HG03045 (cell line): ENCODE measurements at regions not wholly inside any gene's neighbourhood (a gene's known extent, or its start where the extent isn't known, plus 50 kb on each side); places are given as distances from the start of the nearest gene placed in this dataset.
A peak's percentile ranks its signal among the peaks of the same experiment; 100 is the strongest.

Experiments
- ATAC-seq: cut with Tn5 transposase; IDR thresholded peaks from one replicate; pipeline ENCODE4 v1.9.1; 2021; ENCODE audit warnings: mild to moderate bottlenecking, moderate library complexity; ENCODE audit not compliant: unreplicated experiment

DNA sequence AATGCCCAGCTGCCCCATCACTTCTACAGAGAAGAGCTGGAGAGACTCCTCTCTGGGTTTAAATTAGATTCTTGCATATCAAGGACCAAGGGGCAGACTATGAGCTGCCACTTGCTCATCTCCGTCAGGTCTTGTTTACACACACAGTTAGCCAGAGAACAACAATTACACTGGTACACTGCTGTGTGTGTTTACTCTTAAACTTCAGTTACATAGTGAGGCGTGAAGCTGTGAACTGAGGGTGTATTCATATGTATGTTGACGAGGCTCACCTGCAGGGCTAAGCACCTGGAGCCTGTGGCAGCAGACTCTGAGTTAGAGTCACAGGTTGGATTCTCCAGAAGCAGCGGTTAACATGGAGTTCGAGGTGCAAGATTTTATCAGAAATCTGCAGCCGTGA lies 155.4 kb upstream of the ANKH start:
- ATAC-seq, result no peak

DNA sequence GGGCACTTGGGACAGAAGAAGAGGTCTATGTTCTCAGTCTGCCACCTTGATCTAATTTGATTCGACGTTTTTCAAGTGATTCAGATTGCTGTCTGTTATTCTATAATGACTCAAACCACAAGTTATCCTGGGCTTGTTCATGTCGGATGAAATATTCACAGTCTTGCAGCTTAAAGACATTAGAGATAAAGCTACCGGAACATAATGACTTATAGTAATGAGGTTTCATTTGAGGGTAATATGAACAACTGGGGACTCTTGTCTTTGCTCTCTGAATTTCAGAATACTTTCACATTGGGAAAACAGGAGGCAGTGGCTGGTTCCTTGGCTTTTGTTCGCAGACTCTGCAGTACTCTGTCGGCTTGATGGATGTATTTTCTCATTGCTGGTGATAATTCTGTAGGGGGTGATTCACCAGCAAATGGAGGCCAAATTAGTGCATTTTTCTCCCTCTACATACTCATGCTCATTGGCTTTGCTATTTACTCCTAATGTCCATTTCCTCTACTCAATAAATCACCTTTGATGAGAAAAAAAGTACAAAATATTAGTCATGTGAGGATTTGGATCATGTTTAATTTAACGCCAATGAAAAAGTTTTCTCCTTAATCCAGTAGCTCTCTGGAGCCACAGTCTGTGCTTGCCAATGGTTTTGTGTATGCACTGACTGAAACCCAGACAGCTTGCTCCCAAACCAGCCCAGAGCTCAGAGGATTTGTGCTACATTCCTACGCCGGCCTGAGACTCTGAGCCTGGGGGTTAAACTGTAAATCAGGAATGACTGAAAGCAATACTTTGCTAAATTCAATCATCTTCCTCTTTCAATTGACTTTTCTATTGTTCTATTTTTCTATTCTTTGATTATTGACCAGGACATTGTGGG lies 154.7 kb upstream of the ANKH start:
- ATAC-seq, result no peak

DNA sequence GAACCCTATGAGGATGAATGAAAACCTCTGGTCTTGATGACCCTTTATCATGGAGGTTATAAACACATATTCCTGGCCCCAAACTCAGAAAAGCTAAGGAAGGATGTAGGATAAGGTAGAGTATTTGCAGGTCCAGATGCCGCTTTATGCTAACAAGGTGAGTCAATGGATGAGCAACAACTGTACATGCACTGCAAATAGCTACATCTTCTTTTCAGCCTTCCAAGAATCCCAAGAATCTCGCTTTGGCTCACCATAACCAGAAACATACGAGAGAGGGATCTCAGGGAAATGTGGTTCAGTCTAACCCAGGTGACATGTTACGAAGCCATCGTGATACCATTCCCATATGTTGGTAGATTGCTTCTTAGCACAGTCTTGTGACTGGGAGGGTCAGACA lies 152.3 kb upstream of the ANKH start:
- no peak for ATAC-seq

DNA sequence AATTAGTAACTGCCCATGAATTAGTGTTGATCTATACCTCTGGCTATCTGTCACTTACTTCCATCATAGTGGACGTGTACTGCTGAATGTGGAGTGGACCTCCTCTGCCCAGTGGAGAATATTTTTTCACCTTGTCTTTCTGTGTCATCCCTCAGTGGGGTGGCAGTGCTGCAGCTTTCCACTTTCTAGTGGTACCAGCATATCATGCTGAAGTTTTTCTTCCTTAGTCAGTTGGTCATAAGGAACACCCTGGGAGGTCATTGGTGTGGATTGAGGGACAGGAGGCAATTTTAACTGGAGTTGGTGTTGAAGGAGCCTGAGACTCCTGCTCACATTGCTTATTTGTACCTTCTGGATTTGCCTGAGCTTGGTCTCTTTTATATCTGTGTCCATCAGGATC lies 151.7 kb upstream of the ANKH start:
- no peak for ATAC-seq

DNA sequence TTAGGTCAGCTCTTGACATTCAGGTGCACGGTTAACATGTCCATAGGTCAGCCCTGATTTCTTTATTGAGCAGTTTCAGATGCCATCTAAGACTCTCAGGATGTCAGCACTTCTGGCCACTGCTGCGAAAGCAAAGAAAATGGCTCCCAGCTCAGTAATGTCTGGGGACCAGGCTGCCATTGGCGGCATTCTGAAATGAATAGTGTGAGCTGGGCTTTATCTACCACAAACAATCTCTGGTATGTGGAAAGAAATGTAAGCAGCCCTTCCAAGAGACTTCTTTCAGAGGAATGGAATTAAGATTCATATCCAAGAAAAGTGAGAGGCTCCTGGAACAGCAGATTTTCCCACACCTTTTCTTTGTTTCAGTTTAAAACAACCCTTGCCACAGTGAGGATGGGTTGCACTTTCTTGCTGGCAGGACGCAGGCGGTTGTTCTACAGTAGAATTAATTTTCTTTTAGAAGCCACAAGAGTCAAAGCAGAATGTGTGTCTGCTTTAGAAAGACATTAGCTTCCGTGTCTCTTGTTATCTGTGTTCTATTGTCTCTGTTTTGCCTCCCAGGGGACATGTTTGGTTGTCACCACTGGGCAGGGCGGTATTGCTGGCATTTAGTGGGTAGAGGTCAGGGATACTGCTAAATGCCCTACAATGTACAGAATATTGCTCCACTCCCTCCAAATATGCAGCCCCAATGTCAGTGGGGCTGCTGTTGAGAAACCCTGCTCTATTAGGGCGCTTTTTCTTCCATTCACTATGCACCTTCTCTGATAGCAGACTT lies 149.9 kb upstream of the ANKH start:
- no peak for ATAC-seq

DNA sequence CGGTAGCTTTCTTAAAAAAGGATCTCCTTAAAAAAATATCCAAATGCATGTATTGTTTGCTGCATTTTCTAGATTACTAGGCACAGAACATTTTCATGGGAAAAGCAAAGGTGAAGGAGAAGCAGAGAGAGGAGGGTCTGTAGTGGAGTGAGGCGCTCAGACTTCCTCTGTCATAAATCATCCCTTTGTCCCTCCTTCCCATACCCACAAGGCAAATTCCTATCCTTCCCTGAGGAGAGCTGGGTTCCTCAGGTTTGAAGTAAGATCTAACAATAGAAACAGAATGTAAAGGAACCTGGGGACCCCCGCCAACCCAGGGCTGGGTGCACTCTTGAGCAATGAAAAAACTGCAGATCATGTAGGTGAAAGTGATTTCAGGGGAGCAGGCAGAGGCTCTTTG lies 149.2 kb upstream of the ANKH start:
- ATAC-seq, result no peak

DNA sequence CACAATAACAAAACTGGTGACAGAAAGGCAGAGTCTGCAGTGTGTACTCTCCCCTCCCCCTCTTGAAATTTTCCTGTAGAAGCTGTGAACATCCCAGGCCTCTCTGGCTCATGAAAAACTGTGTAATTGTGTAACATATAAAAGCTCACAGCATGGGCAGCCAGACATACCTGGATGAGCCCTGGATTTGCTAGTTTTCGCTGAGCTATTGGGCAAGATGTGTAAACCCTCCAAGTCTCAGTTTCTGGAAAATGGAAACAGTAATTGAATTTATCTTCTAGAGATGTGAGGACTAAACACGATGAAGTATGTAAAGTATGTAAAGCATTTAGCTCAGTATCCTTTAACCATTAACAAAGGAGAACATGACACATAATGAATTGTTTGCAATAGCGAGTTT lies 143.2 kb upstream of the ANKH start:
- ATAC-seq, result no peak

DNA sequence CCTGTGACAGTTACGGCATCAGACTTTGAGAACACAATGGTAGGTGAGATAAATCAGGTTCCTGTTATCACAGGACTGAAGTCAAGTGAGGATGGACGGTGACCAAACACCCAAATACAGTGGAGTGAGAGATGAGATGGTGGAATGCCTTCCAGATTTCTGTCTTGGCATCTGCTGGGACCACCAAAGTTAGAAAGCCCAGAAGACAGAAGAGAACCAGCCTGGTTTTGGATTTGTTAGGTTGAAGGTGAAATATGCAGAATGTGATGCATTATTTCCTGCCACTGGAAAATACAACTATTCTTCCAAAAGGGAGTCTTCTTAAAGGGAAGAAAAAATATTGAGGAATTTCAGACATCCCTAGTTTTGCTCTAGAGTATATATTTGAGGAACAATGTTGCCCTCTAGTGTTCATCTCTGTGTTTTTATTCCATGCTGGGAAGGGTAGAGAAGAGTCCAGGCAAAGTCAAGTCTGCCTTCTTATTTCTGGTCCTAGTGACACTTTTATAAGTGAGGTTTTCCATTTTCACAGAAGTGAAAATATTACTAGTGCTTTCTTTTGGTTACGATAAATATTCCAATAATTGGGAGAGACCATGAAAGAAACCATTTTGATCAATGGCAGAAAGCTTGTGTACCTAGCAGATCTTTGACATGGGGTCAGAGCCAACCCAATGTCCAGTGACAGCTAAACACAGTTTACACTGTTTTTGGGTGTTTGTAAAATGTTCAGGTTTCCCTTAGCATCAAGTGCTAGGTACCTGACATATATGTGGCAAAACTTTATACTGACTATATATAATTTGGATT lies 142.3 kb upstream of the ANKH start:
- no peak for ATAC-seq

DNA sequence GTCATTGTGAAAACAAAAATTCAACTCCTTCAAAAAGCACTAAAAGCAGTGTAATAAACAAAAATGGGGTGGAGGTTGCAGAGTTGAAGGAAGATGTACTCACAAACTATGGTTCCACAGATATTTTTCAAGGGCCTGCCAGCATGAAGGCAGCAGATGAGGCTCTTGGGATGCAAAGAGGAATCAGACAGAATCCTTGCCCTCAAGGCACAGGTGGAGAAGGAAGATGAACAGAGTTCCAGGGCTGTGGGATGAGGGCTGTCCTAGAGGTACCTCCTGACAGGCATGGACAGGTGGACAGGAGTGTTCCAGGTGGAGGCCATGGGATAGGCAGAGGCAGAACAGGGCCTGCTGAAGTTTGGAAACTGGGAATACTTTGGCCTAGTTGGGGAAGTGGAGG lies 140.5 kb upstream of the ANKH start:
- ATAC-seq, result no peak

DNA sequence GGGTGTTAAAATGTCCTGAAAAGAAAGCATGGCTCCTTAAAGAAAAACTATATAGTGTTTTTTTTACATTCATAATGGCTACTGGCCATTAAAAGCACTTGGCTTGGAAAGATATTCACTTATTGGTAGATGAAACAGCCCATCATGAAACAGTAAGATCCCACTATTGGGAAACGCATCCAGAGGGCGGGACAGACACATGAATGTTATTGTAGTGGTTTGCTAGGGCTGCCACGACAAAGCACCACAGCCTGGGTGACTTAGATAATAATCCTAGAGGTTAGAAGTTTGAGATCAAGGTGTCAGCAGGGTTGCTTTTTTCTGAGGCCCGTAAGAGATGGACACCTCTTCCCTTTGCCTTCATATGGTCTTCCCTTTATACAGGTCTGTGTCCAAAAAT lies 139.4 kb upstream of the ANKH start:
- no peak for ATAC-seq

DNA sequence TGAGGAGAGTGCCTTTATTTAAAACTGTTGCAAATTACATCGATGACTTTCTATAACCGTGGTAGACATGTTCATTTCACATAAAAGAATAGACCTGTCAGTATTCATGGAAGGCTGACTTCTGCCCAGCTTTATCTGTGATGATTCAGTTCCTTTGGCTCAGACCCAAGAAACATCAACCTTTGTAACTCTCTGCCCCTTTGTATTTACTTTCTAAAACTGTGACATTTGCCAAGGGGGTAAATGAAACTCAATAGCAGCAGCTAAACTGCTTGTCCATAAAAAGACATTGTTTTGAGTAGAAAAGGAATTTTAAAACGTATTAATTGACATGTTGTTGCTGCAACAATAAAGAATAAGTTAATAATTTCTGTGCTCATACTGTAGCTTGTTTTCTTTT lies 137.8 kb upstream of the ANKH start:
- no peak for ATAC-seq

DNA sequence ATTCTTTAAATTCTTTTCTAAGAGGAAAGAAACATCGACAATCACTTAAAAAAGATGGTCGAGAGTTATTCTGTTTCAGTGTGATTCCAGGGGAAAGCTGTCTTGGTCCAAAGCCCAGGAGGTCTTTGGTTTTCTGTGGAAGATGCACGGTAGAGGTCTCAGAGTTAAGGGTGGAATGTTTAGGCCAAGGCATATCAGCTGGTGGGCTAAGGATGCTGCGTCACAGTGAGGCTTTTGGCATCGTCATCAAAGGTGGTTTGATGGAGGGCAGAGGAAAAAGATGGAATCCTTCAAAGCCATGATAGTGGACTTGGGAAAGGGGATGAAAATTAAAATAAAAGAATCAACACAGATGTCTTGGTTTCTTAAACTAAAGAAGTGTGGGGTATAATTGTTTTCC lies 137.3 kb upstream of the ANKH start:
- ATAC-seq, result no peak

DNA sequence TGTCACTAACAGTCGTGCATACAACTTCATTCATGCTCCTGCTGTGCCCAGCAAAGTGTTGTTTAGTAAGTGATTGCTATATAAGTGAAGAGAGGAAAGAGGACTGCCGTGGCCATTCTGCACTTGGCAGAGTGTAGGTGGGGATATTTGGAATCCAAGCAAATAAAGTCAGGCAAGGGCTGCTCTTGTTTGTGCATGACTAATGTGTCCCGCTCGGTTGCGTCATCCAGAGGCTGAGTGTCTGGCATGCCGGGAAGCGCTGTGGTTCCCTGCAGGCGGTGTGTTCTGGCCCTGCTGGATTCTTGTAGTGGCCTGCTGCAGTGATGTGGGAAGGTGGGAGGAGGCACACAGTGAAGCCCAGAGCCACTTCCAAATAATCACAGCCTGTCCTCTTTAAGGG lies 136.9 kb upstream of the ANKH start:
- no peak for ATAC-seq

DNA sequence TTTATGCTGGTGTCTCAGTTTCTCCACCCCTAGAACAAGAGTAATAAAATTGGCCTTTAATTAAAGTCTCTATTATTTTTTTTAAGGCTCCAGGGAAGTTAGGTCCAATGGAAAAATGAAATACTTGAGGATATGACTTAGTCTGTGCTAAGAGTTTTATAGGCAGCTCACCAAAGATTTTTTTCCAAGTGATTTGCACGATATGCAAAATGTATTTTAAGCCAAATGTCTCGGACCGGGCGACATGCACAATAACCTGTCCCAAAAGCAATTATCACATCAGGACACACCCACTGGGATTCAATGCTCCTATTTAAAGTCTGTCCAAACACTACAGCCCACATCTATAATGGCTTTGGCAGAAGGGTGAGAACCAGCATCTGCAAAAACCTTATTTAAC lies 136.1 kb upstream of the ANKH start:
- ATAC-seq, result no peak

DNA sequence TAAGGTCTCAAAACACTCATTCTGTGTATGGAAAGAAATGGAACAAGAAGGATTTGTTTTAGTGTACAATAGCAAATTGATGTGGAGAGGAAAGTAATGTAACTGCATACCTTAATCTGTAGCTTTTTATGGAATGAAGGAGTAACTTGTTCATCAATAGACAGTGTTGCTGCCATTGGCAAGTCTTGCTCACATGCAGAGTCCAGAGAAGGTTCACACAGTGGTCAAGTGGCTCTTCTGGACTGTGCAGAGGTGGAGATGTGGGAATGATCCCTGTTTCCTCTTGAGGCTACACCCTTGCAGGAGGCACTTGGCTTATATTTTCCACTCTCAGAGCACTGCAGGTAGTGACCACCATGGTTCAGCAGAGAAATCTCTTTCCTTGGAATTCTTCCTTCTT lies 132.9 kb upstream of the ANKH start:
- ATAC-seq, result no peak

DNA sequence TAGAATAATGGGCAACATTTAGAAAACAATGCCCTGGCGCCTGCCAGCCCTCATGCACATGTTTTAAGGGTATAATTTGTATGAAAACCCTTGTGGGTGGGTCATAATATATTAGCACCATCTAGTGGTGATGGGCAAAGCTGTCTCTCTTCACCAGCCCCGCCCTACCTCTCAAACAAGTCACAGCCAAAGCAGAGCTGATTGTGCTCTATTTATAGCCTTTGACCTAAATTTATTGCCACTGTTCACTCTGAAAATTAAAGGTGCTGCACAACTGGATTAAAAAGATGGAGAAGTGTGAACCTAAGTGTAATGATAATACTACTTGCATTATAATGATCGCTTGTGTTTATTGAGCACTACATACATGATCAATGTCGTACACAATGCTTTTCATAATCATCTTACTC lies 131.9 kb upstream of the ANKH start:
- ATAC-seq, result peak; percentile 85

DNA sequence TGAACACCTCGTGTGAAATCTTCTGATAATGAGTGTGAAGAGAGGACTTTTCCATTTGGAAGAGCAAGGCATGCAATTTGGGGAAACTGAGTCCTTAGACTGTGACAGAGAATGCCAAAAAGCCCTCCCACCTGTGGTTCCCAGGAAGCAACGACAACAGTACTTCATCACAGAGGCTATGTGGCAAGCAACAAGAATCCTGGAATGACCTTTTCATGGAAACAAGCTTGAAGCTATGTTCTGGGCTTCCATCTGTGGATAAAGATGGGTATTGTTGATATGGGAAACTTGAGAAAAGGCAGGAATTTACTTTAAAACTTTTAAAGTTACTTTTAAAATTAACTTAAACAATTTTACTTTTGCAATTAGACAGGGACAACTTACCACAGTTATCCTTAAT lies 131.2 kb upstream of the ANKH start:
- ATAC-seq, result no peak

DNA sequence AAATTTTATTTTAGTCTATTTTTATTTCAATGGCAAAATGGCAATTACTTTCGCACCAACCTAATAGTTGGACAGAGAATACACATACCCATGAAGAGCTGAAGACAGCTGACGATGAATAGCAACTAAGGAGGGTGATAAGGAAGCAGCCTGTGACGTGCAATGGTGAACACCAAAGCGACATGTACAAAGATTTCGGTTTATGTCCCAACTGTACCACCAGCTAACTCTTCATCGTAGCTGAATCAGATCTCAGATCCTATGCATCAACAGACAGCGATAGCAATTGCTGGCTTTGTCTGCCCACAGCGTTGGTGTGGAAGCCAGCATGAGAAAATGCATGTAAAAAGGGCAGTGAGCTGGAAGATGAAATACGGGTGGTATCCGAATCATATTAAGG lies 130.6 kb upstream of the ANKH start:
- ATAC-seq, result no peak

DNA sequence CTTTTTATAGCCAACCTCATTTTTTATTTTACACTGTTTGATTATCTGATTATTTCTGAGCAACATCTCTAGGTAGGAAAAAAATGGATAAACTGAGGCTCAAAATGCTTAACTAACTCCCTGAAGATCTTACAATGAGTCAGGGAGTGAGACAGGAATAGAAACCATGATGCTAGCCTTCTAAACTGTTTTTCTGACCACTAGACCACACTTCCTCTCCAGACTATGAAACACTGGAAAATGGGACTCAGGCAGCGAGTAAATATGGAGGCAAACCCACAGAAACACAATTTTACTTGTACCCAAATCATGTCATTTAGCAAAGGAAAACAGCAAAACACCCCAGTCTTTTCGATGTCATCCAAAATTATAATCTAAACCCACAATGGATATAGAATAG lies 129.9 kb upstream of the ANKH start:
- no peak for ATAC-seq

DNA sequence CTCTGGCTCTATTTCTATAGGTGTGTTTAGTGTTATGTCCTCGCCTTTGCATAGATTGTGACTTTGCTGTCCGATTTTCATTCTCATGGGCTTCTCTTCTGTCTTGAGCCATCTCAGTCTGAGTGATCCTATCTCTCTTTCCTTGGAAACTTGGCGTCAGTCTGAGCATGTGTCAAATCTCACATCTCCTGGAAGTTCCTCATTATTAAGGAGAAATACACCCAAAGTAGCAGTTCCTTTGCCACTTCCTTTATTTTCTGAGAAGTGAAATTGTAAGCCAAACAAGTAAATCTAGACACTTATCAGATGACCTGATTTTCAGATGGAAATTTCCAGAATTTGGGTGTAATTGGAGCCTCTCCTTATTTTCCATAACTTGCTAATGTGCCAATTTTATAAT lies 126.9 kb upstream of the ANKH start:
- no peak for ATAC-seq

DNA sequence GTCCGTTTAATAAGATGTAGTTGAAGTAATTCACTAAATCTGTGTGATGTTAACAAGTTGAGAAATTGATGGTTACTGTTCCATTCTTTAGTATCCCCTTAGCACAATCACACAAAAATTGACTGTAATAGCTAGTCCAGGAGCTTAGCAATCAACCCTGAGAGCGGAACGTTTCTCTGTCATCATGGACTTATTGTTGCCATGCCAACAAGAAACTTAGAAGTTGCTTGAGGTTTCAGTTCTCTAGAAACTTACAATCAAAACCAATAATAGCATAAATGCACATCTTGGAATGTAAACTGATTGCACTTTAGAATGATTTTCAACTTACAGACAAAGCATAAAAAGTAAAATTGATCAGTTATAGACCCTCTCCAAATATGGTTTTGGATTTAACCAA lies 125.4 kb upstream of the ANKH start:
- peak; percentile 51 for ATAC-seq

DNA sequence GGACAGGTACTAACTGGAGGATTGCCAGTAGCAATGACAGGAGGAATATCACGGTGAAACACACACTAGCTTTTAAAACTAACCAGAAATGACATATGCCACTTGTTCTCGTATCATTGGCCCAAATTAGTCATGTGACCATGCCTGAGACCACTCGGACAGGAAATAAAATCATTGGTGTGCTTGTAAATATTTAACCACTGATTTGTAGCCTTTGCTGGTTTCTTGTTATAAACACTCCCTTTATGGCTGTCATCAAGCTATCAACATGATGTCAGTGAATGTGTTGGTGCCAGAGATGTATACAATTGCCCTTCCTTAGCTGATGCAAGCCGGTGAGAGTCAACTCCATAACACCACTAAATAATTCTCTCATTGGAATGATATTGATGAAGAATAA lies 123.7 kb upstream of the ANKH start:
- ATAC-seq, result no peak
